ENCODE measurements at regions not wholly inside any gene's neighbourhood (a gene's known extent, or its start where the extent isn't known, plus 50 kb on each side); places are given as distances from the start of the nearest gene placed in this dataset.
"Not testable (repeated sequence)": the region's sequence is repeated elsewhere in the genome, so short reads cannot be mapped to it uniquely, and the experiment has no call there.

- DNase-seq (ENCODE audit: low read depth), result no peak
- no peak for TF ChIP-seq CTCF (conservative IDR thresholded peaks at IDR 0.05; ENCODE audit: low read length)
- H3K4me3 ChIP-seq (ENCODE audit: low read length), result no peak overlapping the region
Observed at GRCh38 chr12:91743280-91743679, 402.4 kb downstream of the BTG1 start.

- H3K4me3 ChIP-seq (ENCODE audit: low read length), result no peak overlapping the region
- TF ChIP-seq CTCF (conservative IDR thresholded peaks at IDR 0.05; ENCODE audit: low read length), result no peak
- DNase-seq (ENCODE audit: low read depth), result no peak
Observed at GRCh38 chr12:91741932-91742331, 403.7 kb downstream of the BTG1 start.

GRCh38 chr12:91733846-91734245 is 411.8 kb downstream of the BTG1 start:
- DNase-seq (ENCODE audit: low read depth), result peak; percentile 89

GRCh38 chr12:91732086-91732485 is 413.6 kb downstream of the BTG1 start:
- peak; percentile 55 for DNase-seq (ENCODE audit: low read depth)
- TF ChIP-seq CTCF (conservative IDR thresholded peaks at IDR 0.05; ENCODE audit: low read length), result 0 out of 2 replicates have a peak, but pooled peaks have one; percentile 2
- no peak overlapping the region for H3K4me3 ChIP-seq (ENCODE audit: low read length)

More at GRCh38 chr12:91733846-91734245, 411.8 kb downstream of the BTG1 start:
- H3K4me3 ChIP-seq (ENCODE audit: low read length), result not testable (repeated sequence)

GRCh38 chr12:91729543-91729942 is 416.1 kb downstream of the BTG1 start:
- no peak overlapping the region for H3K4me3 ChIP-seq (ENCODE audit: low read length)
- DNase-seq (ENCODE audit: low read depth), result no peak
- no peak for TF ChIP-seq CTCF (conservative IDR thresholded peaks at IDR 0.05; ENCODE audit: low read length)

- TF ChIP-seq CTCF (conservative IDR thresholded peaks at IDR 0.05; ENCODE audit: low read length), result no peak
- no peak for DNase-seq (ENCODE audit: low read depth)
- H3K4me3 ChIP-seq (ENCODE audit: low read length), result no peak overlapping the region
Observed at GRCh38 chr12:91723191-91723590, 422.5 kb downstream of the BTG1 start.

GRCh38 chr12:91722072-91722471 is 423.6 kb downstream of the BTG1 start:
- H3K4me3 ChIP-seq (ENCODE audit: low read length), result no peak overlapping the region
- DNase-seq (ENCODE audit: low read depth), result no peak
- TF ChIP-seq CTCF (conservative IDR thresholded peaks at IDR 0.05; ENCODE audit: low read length), result no peak

- no peak for TF ChIP-seq CTCF (conservative IDR thresholded peaks at IDR 0.05; ENCODE audit: low read length)
- DNase-seq (ENCODE audit: low read depth), result no peak
- H3K4me3 ChIP-seq (ENCODE audit: low read length), result no peak overlapping the region
Observed at GRCh38 chr12:91721023-91721422, 424.6 kb downstream of the BTG1 start.

All from AG10803 (cell line).